ENCODE measurements at regions not wholly inside any gene's neighbourhood (a gene's known extent, or its start where the extent isn't known, plus 50 kb on each side); places are given as distances from the start of the nearest gene placed in this dataset.

GRCh38 chr12:85697003-85697402 is 139.2 kb downstream of the RASSF9 start:
- ATAC-seq = no peak
- intact Hi-C loops (cut with DNase I, micrococcal nuclease) = no loop called here
- no peak for DNase-seq

DNA sequence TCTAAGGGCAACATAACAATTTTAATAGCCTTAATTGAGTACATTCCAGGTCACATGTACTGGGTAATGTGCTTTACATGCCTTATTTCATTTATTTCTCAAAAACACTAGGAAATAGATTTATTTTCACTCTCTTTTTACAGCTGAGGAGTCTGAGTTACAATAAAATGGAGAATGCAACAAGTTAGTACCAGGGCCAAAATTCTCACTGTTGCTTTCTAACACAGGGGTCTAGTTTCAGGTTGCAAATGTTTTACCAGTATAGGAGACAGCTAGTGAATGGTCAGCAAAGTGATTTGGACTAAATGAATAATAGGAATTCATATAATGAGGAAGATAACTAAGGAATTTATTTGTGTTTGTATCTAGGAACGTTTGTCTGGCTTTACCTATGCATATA is 137.3 kb downstream of the RASSF9 start:
- ATAC-seq (no peak), DNase-seq (no peak)
- intact Hi-C loops (cut with DNase I, micrococcal nuclease) = no loop called here

GRCh38 chr12:85708775-85709174 is 127.4 kb downstream of the RASSF9 start:
- no peak for DNase-seq
- intact Hi-C loops (cut with DNase I, micrococcal nuclease) = no loop called here
- ATAC-seq = no peak

DNA sequence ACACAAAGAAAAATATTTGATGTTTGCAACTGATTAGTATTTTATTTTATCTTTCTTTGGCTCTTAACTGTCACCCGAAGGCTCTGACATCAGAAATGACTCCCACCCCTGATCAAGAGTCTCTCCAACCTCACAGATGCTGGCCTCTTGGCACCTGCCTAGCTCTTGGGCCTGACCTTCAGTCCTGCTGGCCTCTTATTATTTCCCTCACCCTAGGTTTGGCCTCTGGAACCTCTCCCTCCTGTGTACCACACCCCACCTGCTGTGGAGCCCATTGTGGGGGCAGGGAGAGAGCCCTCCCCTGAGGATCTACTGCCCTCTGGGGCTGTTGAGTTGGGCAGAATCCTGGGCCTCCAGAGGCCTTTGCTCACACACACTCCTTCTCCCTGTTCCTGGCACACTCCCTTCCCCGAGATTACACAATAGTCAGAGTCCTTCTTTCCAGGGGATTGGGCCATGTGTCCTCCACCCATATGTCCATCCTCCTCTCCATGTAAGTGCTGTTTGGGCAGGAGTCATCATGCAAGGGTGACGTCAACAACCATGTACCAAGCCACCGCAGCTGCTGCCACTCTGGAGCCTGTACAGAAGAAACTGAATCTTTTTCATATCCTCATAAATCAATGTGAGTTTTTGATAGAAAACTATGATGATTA is 124.3 kb downstream of the RASSF9 start:
- DNase-seq = peak in 1 of 2 donors; percentile 22
- intact Hi-C loops (cut with DNase I, micrococcal nuclease) = no loop called here
- ATAC-seq = no peak

- intact Hi-C loops (cut with DNase I, micrococcal nuclease) = no loop called here
- DNase-seq = no peak
- no peak for ATAC-seq
These were observed 122.8 kb downstream of the RASSF9 start for GRCh38 chr12:85713373-85713772.

DNA sequence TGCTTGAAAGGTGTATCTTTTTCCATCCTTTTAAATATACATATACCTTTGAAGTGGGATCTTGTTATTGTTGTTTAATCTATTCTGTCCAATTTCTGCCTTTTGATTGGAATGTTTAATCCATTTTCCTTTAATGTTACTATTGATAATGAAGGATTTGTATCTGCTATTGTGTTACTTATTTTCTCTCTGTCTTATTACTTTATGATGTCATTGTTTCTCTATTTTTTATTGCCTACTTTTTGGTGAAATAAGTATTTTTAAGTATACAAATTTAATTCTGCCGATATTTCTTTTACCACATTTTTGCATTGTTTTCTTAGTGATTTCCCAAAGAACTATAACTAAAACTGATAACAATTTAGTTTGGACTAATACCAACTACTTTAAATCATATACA is 121.8 kb downstream of the RASSF9 start:
- DNase-seq (no peak), ATAC-seq (no peak)
- intact Hi-C loops (cut with DNase I, micrococcal nuclease) = no loop called here

- ATAC-seq (no peak), DNase-seq (no peak)
- intact Hi-C loops (cut with DNase I, micrococcal nuclease) = no loop called here
These were observed 115.7 kb downstream of the RASSF9 start for GRCh38 chr12:85720308-85721033.

GRCh38 chr12:85725991-85726390 is 110.2 kb downstream of the RASSF9 start:
- no peak for ATAC-seq
- intact Hi-C loops (cut with DNase I, micrococcal nuclease) = no loop called here
- DNase-seq = no peak

DNA sequence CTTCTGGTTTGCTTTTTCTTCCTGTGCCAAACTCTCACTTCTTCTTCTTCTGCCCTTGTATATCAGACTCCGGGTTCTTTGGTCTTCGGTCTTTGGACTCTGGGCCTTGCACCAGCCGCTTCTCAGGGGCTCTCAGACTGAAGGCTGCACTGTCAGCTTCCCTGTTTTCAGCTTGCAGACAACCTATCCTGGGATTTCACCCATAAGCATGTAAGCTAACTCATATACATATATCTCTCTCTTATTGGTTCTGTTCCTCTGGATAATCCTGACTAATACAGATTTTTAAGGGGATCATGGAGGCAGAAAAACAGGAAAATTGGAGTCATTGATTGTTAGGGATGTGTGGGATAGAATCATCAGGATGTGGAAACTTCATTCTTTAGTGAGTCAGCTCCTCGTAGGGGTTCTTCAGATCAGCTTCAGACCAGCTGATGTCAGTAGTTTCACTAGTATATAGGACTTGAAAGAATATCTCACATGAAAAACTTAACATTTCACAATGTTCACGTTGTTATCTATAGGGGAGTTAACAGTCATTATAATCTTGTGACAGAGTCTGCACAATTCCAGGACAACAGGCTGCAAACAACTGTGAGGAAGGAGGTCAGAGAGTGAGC is 102.9 kb downstream of the RASSF9 start:
- DNase-seq (no peak), ATAC-seq (no peak)
- intact Hi-C loops (cut with DNase I, micrococcal nuclease) = no loop called here

DNA sequence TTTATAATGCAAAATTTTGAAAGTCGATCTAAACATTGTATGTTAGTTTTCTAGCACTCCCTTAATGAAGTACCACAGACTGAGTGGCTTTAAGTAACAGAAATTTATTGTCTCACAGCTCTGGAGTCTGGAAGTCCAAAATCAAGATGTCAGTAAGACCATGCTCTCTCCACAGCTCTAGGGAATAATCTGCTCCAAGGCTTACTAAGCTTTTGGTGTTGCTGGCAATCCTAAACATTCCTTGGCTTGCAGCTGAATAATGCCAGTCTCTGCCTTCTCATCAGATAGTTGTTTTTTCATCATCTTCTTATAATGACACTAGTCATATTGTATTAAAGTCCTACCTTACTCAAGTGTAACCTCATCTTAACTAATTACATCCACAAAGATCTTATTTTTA is 102.2 kb downstream of the RASSF9 start:
- intact Hi-C loops (cut with DNase I, micrococcal nuclease) = no loop called here
- ATAC-seq (no peak), DNase-seq (no peak)

DNA sequence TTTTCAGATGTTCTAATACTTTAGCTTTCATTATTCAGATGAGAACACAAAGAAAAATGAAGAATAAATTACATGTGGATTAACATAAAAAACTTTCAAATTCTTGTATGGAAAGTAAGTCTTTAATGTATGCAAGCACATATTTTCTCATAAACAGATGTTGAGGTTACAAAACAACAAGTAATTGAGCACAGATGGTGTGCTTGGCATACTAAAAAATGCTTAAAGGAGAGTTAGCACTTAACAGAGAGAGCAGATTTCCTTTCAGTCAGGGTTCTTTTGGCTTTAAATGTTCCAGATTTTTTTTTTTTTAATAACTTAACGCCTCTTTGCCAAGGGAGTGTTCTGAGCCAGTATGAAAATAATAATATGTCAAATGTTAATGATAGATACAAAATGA is 96.0 kb downstream of the RASSF9 start:
- no peak for ATAC-seq
- intact Hi-C loops (cut with DNase I, micrococcal nuclease) = no loop called here
- no peak for DNase-seq

DNA sequence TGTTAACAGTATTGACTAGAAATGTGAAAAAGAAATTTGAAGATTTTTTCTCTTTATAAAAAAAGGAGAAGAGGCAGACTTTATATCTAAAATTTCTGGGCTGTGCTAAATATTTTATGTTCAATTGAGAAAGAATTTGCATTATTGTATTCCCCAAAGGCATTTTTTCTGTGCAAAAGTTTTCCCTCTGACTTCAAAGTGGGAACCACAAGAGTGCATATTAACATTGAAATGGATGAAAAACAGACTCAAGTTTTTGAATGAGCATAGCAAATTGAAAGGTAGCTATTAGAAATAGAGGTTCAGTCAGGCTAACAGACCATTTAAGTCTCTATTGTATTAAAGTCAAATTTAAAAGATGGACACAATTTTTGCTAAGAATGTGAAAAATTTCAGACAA is 95.2 kb downstream of the RASSF9 start:
- ATAC-seq = no peak
- no peak for DNase-seq
- intact Hi-C loops (cut with DNase I, micrococcal nuclease) = no loop called here

DNA sequence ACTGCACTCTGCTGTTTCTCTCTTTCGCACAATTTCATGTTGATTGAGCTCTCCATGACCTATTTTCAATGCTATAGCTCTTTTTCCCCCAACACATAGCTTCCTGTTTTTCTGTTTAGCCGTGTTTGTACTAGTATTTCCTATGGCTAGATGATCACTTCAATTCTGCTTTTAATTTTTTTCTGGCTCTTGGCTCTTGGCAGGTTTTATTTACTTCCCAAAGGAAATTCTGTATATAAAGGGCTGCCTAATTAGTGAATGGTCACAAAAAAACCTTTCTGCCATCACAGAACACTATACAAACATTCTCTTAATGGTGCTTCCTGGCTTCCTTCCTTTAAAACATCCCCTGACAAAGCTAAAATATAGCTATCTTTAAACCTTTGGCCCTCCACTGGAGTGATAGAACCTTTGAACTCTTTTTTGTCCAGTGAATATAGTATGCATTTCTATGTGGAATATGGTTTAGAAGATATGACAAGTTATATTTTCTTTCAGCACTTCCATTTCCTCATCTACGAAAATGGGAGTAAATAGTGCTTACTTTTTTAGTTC is 88.2 kb downstream of the RASSF9 start:
- intact Hi-C loops (cut with DNase I, micrococcal nuclease) = no loop called here

More for the DNA sequence above, 88.2 kb downstream of the RASSF9 start:
- no peak for ATAC-seq
- no peak for DNase-seq

Data from left colon (tissue), 2 donors.